Astrocyte (in vitro differentiated cells and primary cell): ENCODE measurements at regions not wholly inside any gene's neighbourhood (a gene's known extent, or its start where the extent isn't known, plus 50 kb on each side); places are given as distances from the start of the nearest gene placed in this dataset.

Experiments used
- EZH2 ChIP-seq: IDR thresholded peaks from 2 replicates; pipeline ENCODE4 v1.6.1; 2012; ENCODE audit warnings: mild to moderate bottlenecking, low read length, inconsistent platforms; ENCODE audit not compliant: insufficient read depth
- TF ChIP-seq, protein P1 (sequence below): IDR thresholded peaks from 2 replicates; pipeline ENCODE4 v1.5.1; 2011; ENCODE audit warnings: low read depth, mild to moderate bottlenecking, inconsistent platforms, low read length, moderate library complexity; ENCODE audit not compliant: insufficient read depth

DNA sequence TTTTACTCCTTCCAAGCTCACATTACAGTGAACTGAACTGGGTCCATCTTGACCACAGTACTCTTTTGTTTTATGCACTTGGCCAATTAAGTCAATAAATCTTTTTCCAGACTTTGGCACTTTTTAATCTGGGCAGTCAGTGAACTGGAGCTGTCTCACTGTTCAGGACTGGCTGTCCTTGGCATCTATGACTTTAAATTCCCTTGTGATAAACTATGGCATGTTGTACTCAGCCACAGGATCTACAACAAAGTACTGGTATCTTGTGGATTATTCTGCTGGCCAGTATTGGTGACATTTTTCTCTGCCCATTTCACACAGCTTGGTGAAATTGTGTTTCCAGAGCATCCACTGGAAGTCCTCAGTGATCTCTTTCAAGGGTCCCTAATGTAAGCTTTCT, 1144.8 kb upstream of the SEMA6A start:
- TF ChIP-seq, protein P1, sequence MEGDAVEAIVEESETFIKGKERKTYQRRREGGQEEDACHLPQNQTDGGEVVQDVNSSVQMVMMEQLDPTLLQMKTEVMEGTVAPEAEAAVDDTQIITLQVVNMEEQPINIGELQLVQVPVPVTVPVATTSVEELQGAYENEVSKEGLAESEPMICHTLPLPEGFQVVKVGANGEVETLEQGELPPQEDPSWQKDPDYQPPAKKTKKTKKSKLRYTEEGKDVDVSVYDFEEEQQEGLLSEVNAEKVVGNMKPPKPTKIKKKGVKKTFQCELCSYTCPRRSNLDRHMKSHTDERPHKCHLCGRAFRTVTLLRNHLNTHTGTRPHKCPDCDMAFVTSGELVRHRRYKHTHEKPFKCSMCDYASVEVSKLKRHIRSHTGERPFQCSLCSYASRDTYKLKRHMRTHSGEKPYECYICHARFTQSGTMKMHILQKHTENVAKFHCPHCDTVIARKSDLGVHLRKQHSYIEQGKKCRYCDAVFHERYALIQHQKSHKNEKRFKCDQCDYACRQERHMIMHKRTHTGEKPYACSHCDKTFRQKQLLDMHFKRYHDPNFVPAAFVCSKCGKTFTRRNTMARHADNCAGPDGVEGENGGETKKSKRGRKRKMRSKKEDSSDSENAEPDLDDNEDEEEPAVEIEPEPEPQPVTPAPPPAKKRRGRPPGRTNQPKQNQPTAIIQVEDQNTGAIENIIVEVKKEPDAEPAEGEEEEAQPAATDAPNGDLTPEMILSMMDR, result no peak
- TF ChIP-seq EZH2, result no peak
